Gastrocnemius medialis (tissue), 4 donors: ENCODE measurements at regions not wholly inside any gene's neighbourhood (a gene's known extent, or its start where the extent isn't known, plus 50 kb on each side); places are given as distances from the start of the nearest gene placed in this dataset.

Experiments used
- POLR2A ChIP-seq, 2 donors: fragments of 450-650 bp; IDR thresholded peaks; one replicate each; pipeline ENCODE4 v1.6.1; 2017; ENCODE audit warnings: antibody characterized with exemption in 2 of 2, mild to moderate bottlenecking in 2 of 2, moderate library complexity in 2 of 2
- TF ChIP-seq, protein P1 (sequence below), 5 experiments: fragments of 450-650 bp in 3 of 5; fragments of 200-600 bp in 2 of 5; sonication (generic) in 2 of 5; IDR thresholded peaks in 4 of 5; conservative IDR thresholded peaks in 1 of 5; 1 replicate in 4 of 5; 2 replicates in 1 of 5; pipeline ENCODE4 v1.5.1; 2016 to 2019; ENCODE audit warnings: antibody characterized with exemption in 5 of 5, mild to moderate bottlenecking in 3 of 5, moderate library complexity in 3 of 5

DNA sequence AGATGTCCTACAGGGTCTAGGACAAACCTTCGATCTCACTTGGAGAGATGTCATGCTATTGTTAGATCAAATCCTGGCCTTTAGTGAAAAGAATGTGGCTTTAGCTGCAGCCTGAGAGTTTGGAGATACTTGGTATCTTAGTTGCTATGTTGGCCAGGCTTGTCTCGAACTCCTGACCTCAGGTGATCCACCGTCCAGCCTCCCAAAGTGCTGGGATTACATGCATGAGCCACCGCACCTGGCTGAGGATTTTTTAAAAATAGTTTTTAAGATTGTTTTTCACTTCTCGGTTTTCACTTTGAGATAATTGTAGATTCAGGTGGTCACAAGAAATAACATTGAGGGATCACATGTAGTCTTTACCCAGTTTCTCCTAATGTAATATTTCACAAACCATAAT is 738.3 kb upstream of the POM121L12 start:
- TF ChIP-seq, protein P1, sequence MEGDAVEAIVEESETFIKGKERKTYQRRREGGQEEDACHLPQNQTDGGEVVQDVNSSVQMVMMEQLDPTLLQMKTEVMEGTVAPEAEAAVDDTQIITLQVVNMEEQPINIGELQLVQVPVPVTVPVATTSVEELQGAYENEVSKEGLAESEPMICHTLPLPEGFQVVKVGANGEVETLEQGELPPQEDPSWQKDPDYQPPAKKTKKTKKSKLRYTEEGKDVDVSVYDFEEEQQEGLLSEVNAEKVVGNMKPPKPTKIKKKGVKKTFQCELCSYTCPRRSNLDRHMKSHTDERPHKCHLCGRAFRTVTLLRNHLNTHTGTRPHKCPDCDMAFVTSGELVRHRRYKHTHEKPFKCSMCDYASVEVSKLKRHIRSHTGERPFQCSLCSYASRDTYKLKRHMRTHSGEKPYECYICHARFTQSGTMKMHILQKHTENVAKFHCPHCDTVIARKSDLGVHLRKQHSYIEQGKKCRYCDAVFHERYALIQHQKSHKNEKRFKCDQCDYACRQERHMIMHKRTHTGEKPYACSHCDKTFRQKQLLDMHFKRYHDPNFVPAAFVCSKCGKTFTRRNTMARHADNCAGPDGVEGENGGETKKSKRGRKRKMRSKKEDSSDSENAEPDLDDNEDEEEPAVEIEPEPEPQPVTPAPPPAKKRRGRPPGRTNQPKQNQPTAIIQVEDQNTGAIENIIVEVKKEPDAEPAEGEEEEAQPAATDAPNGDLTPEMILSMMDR (IDR thresholded peaks at IDR 0.05 in 4 of 5, conservative IDR thresholded peaks at IDR 0.05 in 1 of 5), result no peak
- TF ChIP-seq POLR2A (IDR thresholded peaks at IDR 0.05), result no peak
